ENCODE measurements at regions not wholly inside any gene's neighbourhood (a gene's known extent, or its start where the extent isn't known, plus 50 kb on each side); places are given as distances from the start of the nearest gene placed in this dataset.
"Not testable (repeated sequence)": the region's sequence is repeated elsewhere in the genome, so short reads cannot be mapped to it uniquely, and the experiment has no call there.

DNA sequence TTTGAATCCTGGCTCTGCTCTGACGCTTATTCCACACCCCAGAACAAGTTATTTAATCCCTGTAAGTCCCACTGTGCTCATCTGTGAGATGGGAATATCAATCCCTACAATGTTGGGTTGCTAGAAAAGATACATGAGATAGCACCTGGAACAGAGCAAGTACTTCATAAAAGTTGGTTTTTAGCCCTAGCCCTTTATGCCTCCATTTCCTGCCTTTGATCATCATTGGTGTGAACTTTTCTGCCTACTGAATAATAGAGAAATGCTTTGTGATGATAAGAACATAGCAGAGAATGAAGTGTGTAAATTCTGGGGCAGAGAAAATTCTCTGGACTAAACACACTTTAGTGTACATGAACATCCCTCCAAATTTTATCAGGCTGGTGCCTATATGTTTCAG, 90.3 kb upstream of the RANBP6 start:
- TF ChIP-seq EZH2phosphoT487 (IDR thresholded peaks at IDR 0.05) (no peak), EZH2 (IDR thresholded peaks at IDR 0.05) (no peak)
- TF ChIP-seq, protein P1, sequence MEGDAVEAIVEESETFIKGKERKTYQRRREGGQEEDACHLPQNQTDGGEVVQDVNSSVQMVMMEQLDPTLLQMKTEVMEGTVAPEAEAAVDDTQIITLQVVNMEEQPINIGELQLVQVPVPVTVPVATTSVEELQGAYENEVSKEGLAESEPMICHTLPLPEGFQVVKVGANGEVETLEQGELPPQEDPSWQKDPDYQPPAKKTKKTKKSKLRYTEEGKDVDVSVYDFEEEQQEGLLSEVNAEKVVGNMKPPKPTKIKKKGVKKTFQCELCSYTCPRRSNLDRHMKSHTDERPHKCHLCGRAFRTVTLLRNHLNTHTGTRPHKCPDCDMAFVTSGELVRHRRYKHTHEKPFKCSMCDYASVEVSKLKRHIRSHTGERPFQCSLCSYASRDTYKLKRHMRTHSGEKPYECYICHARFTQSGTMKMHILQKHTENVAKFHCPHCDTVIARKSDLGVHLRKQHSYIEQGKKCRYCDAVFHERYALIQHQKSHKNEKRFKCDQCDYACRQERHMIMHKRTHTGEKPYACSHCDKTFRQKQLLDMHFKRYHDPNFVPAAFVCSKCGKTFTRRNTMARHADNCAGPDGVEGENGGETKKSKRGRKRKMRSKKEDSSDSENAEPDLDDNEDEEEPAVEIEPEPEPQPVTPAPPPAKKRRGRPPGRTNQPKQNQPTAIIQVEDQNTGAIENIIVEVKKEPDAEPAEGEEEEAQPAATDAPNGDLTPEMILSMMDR (IDR thresholded peaks at IDR 0.05), result no peak

DNA sequence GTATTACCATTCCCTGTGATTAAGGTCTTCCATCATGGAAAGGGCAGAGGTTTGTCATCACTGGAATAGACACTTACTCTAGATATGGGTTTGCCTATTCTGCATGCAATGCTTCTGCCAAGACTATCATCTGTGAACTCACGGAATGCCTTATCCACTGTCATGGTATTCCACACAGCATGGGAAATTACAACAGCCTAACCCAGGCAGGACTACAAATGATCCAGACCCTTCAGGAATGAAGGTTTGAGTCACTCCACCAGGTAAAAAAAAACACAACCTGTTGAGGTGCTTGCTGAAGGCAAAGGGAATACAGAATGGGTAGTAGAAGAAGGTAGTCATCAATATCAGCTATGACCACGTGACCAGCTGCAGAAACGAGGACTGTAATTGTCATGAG, 89.0 kb upstream of the RANBP6 start:
- not testable (repeated sequence) for H3K9me3 Mint-ChIP-seq; DNase-seq (ENCODE audit: low spot score); H3K4me1 Mint-ChIP-seq; H4K20me1 ChIP-seq (ENCODE audit: low read depth); H3K79me2 ChIP-seq (ENCODE audit: low read depth); H3K9ac ChIP-seq; H3K4me3 ChIP-seq; H3K9me3 ChIP-seq (ENCODE audit: low read depth); H3K27me3 ChIP-seq; H3K4me2 ChIP-seq; H3K27ac Mint-ChIP-seq; H2AFZ ChIP-seq (replicated peaks); H3K27ac ChIP-seq; H3K4me3 Mint-ChIP-seq; H3F3A ChIP-seq (ENCODE audit: low read depth); H3K27me3 Mint-ChIP-seq (ENCODE audit: insufficient read depth, low read depth); H3K36me3 Mint-ChIP-seq; H3K36me3 ChIP-seq
- H3K4me1 ChIP-seq, result peaks cover 10% of the 10 kb centered on the region

More for the DNA sequence above, 90.3 kb upstream of the RANBP6 start:
- Mint-ChIP-seq H3K4me3 (no peak overlapping the region), H3K9me3 (no peaks in the 10 kb centered on the region), H3K27ac (no peak overlapping the region), H3K27me3 (ENCODE audit: insufficient read depth, low read depth) (peaks cover 3% of the 10 kb centered on the region), H3K36me3 (no peaks in the 10 kb centered on the region), H3K4me1 (no peaks in the 10 kb centered on the region)
- Histone ChIP-seq H3K4me3 (no peak overlapping the region), H4K20me1 (ENCODE audit: low read depth) (no peaks in the 10 kb centered on the region), H3K36me3 (no peaks in the 10 kb centered on the region), H3K9me3 (ENCODE audit: low read depth) (no peaks in the 10 kb centered on the region), H3K4me1 (peaks cover 6% of the 10 kb centered on the region), H3K9ac (no peak overlapping the region), H3K27ac (no peak overlapping the region), H2AFZ (replicated peaks) (peak overlapping the region; percentile 92), H3K79me2 (ENCODE audit: low read depth) (no peaks in the 10 kb centered on the region), H3F3A (ENCODE audit: low read depth) (no peaks in the 10 kb centered on the region), H3K4me2 (no peak overlapping the region), H3K27me3 (no peaks in the 10 kb centered on the region)
- no peak for DNase-seq (ENCODE audit: low spot score)

DNA sequence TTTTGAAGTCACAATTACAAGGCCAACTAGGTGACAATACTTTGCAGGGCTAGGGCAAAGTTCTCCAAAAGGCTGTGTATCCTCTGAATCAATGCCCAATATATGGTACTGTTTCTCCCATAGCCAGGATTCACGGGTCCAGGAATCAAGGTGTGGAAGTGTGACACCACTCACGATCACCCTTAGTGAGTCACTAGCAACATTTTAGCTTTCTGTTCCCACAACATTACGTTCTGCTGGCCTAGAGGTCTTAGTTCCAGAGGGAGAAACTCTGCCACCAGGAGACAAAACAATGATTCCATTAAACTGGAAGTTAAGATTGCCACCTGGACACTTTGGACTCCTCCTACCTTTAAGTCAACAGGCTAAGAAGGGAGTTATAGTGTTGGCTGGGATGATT, 88.5 kb upstream of the RANBP6 start:
- not testable (repeated sequence) for DNase-seq (ENCODE audit: low spot score); H3K4me1 Mint-ChIP-seq; H3K27ac Mint-ChIP-seq; H3F3A ChIP-seq (ENCODE audit: low read depth); H3K36me3 Mint-ChIP-seq; H3K27ac ChIP-seq; H3K9me3 ChIP-seq (ENCODE audit: low read depth); H3K4me3 ChIP-seq; H3K4me2 ChIP-seq; H3K9me3 Mint-ChIP-seq; H4K20me1 ChIP-seq (ENCODE audit: low read depth); H3K36me3 ChIP-seq; H3K9ac ChIP-seq; H2AFZ ChIP-seq (replicated peaks); H3K27me3 Mint-ChIP-seq (ENCODE audit: insufficient read depth, low read depth); H3K79me2 ChIP-seq (ENCODE audit: low read depth); H3K4me3 Mint-ChIP-seq; H3K27me3 ChIP-seq
- peaks cover 10% of the 10 kb centered on the region for H3K4me1 ChIP-seq

DNA sequence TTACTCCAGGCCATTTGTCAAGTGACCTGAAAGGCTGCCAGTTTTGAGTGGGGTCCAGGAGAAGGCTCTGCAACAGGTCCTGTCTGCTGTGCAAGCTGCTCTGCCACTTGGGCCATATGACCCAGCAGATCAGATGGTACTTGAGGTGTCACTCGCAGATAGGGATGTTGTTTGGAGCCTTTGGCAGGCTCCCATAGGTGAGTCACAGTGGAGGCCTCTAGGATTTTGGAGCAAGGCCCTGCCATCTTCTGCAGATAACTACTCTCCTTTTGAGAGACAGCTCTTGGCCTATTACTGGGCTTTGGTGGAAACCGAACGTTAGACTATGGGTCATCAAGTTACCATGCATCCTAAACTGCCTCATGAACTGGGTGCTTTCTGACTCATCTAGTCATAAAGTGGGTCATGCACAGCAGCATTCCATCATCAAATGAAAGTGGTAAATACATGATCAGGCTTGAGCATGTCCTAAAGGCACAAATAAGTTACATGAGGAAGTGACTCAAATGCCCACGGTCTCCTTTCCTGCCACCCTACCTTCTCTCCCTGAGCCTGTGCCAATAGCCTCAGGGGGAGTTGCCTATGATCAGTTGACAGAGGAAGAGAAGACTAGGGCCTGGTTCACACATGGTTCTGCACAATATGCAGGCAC, 87.0 kb upstream of the RANBP6 start:
- not testable (repeated sequence) for H3K9me3 ChIP-seq (ENCODE audit: low read depth); H3K27me3 ChIP-seq; H4K20me1 ChIP-seq (ENCODE audit: low read depth); H3F3A ChIP-seq (ENCODE audit: low read depth); H3K4me3 ChIP-seq; DNase-seq (ENCODE audit: low spot score); H3K27me3 Mint-ChIP-seq (ENCODE audit: insufficient read depth, low read depth); H2AFZ ChIP-seq (replicated peaks); H3K36me3 Mint-ChIP-seq; H3K36me3 ChIP-seq; H3K27ac ChIP-seq; H3K4me2 ChIP-seq; H3K27ac Mint-ChIP-seq; H3K79me2 ChIP-seq (ENCODE audit: low read depth); H3K9ac ChIP-seq; H3K4me1 Mint-ChIP-seq; H3K4me3 Mint-ChIP-seq; H3K9me3 Mint-ChIP-seq
- peaks cover 10% of the 10 kb centered on the region for H3K4me1 ChIP-seq

DNA sequence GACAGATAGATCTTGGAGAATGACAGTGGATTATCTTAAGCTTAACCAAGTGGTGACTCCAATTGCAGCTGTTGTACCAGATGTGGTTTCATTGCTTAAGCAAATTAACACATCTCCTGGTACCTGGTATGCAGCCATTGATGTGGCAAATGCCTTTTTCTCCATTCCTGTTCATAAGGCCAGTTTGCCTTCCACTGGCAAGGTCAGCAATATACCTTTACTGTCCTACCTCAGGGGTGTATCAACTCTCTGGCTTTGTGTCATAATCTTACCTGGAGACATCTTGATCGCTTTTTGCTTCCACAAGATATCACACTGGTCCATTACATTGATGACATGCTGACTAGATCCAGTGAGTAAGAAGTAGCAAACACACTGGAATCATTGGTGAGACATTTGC, 86.3 kb upstream of the RANBP6 start:
- not testable (repeated sequence) for H3K9me3 Mint-ChIP-seq

DNA sequence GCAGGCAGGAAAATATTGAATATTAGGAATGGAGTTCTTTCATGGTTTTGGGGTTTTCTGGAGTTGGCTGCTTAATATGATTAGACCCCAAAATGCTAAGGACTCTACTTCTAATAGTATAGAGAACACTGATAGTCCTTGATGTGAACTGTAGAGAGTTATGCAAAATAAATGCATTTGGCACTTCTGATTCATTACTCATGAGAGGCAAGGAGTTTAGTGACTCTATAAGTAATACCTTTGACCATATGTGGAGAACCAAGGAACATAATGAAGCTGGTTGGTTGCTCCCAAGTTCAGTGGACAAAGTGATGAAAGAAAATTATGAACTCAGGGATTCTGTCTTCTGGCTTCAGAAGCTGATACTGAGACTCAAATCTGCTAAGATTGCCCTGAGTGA, 83.9 kb upstream of the RANBP6 start:
- H3K4me2 ChIP-seq; H4K20me1 ChIP-seq (ENCODE audit: low read depth); H2AFZ ChIP-seq (replicated peaks); H3K9me3 Mint-ChIP-seq; H3F3A ChIP-seq (ENCODE audit: low read depth); H3K4me3 ChIP-seq; H3K27ac ChIP-seq; H3K4me1 ChIP-seq; H3K27me3 Mint-ChIP-seq (ENCODE audit: insufficient read depth, low read depth); H3K27ac Mint-ChIP-seq; H3K4me3 Mint-ChIP-seq; H3K79me2 ChIP-seq (ENCODE audit: low read depth); H3K27me3 ChIP-seq; DNase-seq (ENCODE audit: low spot score); H3K36me3 Mint-ChIP-seq; H3K4me1 Mint-ChIP-seq; H3K9ac ChIP-seq; H3K36me3 ChIP-seq; H3K9me3 ChIP-seq (ENCODE audit: low read depth): not testable (repeated sequence)

More for the DNA sequence above, 86.3 kb upstream of the RANBP6 start:
- not testable (repeated sequence) for H3K36me3 Mint-ChIP-seq; H3K9ac ChIP-seq; H3K79me2 ChIP-seq (ENCODE audit: low read depth); H3K27ac ChIP-seq; H3K27ac Mint-ChIP-seq; DNase-seq (ENCODE audit: low spot score); H3K9me3 ChIP-seq (ENCODE audit: low read depth); H3F3A ChIP-seq (ENCODE audit: low read depth); H3K4me3 Mint-ChIP-seq; H3K27me3 Mint-ChIP-seq (ENCODE audit: insufficient read depth, low read depth); H3K36me3 ChIP-seq; H2AFZ ChIP-seq (replicated peaks); H4K20me1 ChIP-seq (ENCODE audit: low read depth); H3K4me1 Mint-ChIP-seq; H3K4me3 ChIP-seq; H3K4me1 ChIP-seq; H3K4me2 ChIP-seq; H3K27me3 ChIP-seq
